Astrocyte (in vitro differentiated cells and primary cell): ENCODE measurements at regions not wholly inside any gene's neighbourhood (a gene's known extent, or its start where the extent isn't known, plus 50 kb on each side); places are given as distances from the start of the nearest gene placed in this dataset.

ENCODE experiments used
- DNase-seq: peaks from one replicate; pipeline ENCODE4 v3.0.0-alpha.2; 2010; ENCODE audit warnings: low read depth
- FAIRE-seq: peaks from 2 replicates; lab custom pipeline; 2011; peaks lifted over from hg19 to GRCh38; lab: Jason Lieb, UNC
- H2AFZ ChIP-seq: 2 replicates; pipeline ENCODE4 v1.6.0; 2012; ENCODE audit warnings: low read depth, low read length, inconsistent platforms
- H3K27ac ChIP-seq: 2 replicates; pipeline ENCODE4 v1.5.1; 2011; ENCODE audit warnings: low read depth, low read length, inconsistent platforms
- H3K27me3 ChIP-seq: 2 replicates; pipeline ENCODE4 v1.6.0; 2011; ENCODE audit warnings: low read length, inconsistent platforms; ENCODE audit not compliant: insufficient read depth
- H3K36me3 ChIP-seq: 2 replicates; pipeline ENCODE4 v1.5.1; 2011; ENCODE audit warnings: low read length, inconsistent platforms; ENCODE audit not compliant: insufficient read depth
- H3K4me1 ChIP-seq: 2 replicates; pipeline ENCODE4 v1.5.1; 2011; ENCODE audit warnings: low read length, inconsistent platforms; ENCODE audit not compliant: insufficient read depth
- H3K4me2 ChIP-seq: 2 replicates; pipeline ENCODE4 v1.6.0; 2012; ENCODE audit warnings: low read length, inconsistent platforms
- H3K4me3 ChIP-seq: 2 replicates; pipeline ENCODE4 v1.5.1; 2011; ENCODE audit warnings: low read depth, mild to moderate bottlenecking, low read length, inconsistent platforms; ENCODE audit not compliant: insufficient read depth
- H3K79me2 ChIP-seq: 2 replicates; pipeline ENCODE4 v1.6.0; 2012; ENCODE audit warnings: mild to moderate bottlenecking, low read length, inconsistent platforms; ENCODE audit not compliant: insufficient read depth
- H3K9ac ChIP-seq: 2 replicates; pipeline ENCODE4 v1.6.0; 2012; ENCODE audit warnings: mild to moderate bottlenecking, low read length, inconsistent platforms
- H3K9me3 ChIP-seq: 2 replicates; pipeline ENCODE4 v1.5.1; 2012; ENCODE audit warnings: low read depth, mild to moderate bottlenecking, low read length, inconsistent platforms; ENCODE audit not compliant: insufficient read depth
- H4K20me1 ChIP-seq: 2 replicates; pipeline ENCODE4 v1.6.0; 2012; ENCODE audit warnings: low read length, inconsistent platforms; ENCODE audit not compliant: insufficient read depth
- H3K27ac Mint-ChIP-seq: one replicate; pipeline ENCODE4 v1.8.0; 2021; ENCODE audit warnings: mild to moderate bottlenecking, mixed read lengths; ENCODE audit not compliant: unreplicated experiment
- H3K27me3 Mint-ChIP-seq: one replicate; pipeline ENCODE4 v1.8.0; 2021; ENCODE audit warnings: low read depth, mixed read lengths; ENCODE audit not compliant: unreplicated experiment
- H3K36me3 Mint-ChIP-seq: one replicate; pipeline ENCODE4 v1.8.0; 2021; ENCODE audit warnings: low read depth, mixed read lengths; ENCODE audit not compliant: unreplicated experiment
- H3K4me1 Mint-ChIP-seq: one replicate; pipeline ENCODE4 v1.8.0; 2021; ENCODE audit warnings: low read depth, mixed read lengths; ENCODE audit not compliant: unreplicated experiment
- H3K4me3 Mint-ChIP-seq: one replicate; pipeline ENCODE4 v1.8.0; 2021; ENCODE audit warnings: mild to moderate bottlenecking, moderate library complexity, mixed read lengths; ENCODE audit not compliant: unreplicated experiment
- H3K9me3 Mint-ChIP-seq: one replicate; pipeline ENCODE4 v1.8.0; 2021; ENCODE audit warnings: mild to moderate bottlenecking, mixed read lengths; ENCODE audit not compliant: unreplicated experiment
- EZH2 ChIP-seq: IDR thresholded peaks from 2 replicates; pipeline ENCODE4 v1.6.1; 2012; ENCODE audit warnings: mild to moderate bottlenecking, low read length, inconsistent platforms; ENCODE audit not compliant: insufficient read depth
- TF ChIP-seq, protein P1 (sequence below): IDR thresholded peaks from 2 replicates; pipeline ENCODE4 v1.5.1; 2011; ENCODE audit warnings: low read depth, mild to moderate bottlenecking, inconsistent platforms, low read length, moderate library complexity; ENCODE audit not compliant: insufficient read depth

DNA sequence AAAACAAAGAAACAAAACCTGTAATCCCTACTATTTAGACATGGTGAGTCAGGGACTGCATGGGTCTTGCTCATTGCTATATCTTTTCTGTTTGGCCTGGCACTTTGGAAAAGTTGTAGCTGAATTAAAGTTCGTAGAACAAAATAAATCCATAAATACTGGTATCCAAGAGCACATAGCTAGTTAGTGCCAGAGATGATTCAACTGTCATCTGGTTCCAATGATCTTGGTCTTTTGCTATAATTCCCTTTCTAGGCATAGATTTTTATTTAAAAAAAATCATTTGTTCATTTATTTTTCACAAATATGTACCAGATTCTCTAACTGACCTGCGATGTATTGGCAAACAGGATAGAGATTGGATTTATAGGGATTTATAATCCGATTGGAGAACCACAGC lies 1436.1 kb upstream of the GOT2 start:
- no peaks in the 10 kb centered on the region for H3K9me3 Mint-ChIP-seq
- no peak for FAIRE-seq

DNA sequence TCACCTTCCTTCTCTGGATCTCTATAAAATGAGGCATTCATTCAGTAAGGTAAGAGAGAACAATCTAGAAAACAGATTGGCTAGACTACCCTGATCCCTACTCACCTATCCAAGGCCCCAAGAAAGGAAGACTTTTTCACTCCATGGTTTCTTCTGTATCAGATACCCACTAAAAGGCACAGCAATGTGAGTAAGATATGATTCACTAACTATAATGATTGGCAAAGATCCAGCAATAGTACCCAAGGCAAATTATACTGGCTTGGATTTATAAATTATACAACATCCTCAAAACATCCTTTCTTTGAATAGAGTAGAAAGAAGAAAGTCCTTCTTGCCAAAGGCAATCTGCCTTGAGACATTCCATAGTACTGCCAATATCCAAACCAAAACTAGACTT lies 1432.0 kb upstream of the GOT2 start:
- Histone ChIP-seq H3K9me3 (no peaks in the 10 kb centered on the region), H3K36me3 (no peaks in the 10 kb centered on the region), H3K4me3 (no peak overlapping the region), H3K4me2 (no peak overlapping the region), H3K79me2 (no peaks in the 10 kb centered on the region), H3K27me3 (no peaks in the 10 kb centered on the region), H2AFZ (no peak overlapping the region), H3K4me1 (no peaks in the 10 kb centered on the region), H4K20me1 (no peaks in the 10 kb centered on the region), H3K9ac (no peak overlapping the region), H3K27ac (no peak overlapping the region)
- H3K4me1 Mint-ChIP-seq: no peaks in the 10 kb centered on the region
- TF ChIP-seq, protein P1, sequence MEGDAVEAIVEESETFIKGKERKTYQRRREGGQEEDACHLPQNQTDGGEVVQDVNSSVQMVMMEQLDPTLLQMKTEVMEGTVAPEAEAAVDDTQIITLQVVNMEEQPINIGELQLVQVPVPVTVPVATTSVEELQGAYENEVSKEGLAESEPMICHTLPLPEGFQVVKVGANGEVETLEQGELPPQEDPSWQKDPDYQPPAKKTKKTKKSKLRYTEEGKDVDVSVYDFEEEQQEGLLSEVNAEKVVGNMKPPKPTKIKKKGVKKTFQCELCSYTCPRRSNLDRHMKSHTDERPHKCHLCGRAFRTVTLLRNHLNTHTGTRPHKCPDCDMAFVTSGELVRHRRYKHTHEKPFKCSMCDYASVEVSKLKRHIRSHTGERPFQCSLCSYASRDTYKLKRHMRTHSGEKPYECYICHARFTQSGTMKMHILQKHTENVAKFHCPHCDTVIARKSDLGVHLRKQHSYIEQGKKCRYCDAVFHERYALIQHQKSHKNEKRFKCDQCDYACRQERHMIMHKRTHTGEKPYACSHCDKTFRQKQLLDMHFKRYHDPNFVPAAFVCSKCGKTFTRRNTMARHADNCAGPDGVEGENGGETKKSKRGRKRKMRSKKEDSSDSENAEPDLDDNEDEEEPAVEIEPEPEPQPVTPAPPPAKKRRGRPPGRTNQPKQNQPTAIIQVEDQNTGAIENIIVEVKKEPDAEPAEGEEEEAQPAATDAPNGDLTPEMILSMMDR: no peak
- TF ChIP-seq EZH2: no peak
- no peak for FAIRE-seq
- H3K27me3 Mint-ChIP-seq: no peaks in the 10 kb centered on the region
- no peak overlapping the region for H3K4me3 Mint-ChIP-seq
- no peak for DNase-seq
- H3K27ac Mint-ChIP-seq: no peak overlapping the region
- H3K9me3 Mint-ChIP-seq: no peaks in the 10 kb centered on the region
- no peaks in the 10 kb centered on the region for H3K36me3 Mint-ChIP-seq

More for the DNA sequence above, 1436.1 kb upstream of the GOT2 start:
- no peak overlapping the region for H3K4me3 Mint-ChIP-seq
- no peak overlapping the region for H3K27ac Mint-ChIP-seq
- Histone ChIP-seq H3K79me2 (no peaks in the 10 kb centered on the region), H3K4me2 (no peak overlapping the region), H3K27me3 (no peaks in the 10 kb centered on the region), H3K4me3 (no peak overlapping the region), H3K9ac (no peak overlapping the region), H3K9me3 (no peaks in the 10 kb centered on the region), H4K20me1 (no peaks in the 10 kb centered on the region), H3K27ac (no peak overlapping the region), H3K36me3 (no peaks in the 10 kb centered on the region), H3K4me1 (no peaks in the 10 kb centered on the region), H2AFZ (no peak overlapping the region)
- no peaks in the 10 kb centered on the region for H3K4me1 Mint-ChIP-seq
- no peaks in the 10 kb centered on the region for H3K27me3 Mint-ChIP-seq
- no peak for DNase-seq
- no peaks in the 10 kb centered on the region for H3K36me3 Mint-ChIP-seq
- no peak for TF ChIP-seq EZH2
- TF ChIP-seq, protein P1: no peak

DNA sequence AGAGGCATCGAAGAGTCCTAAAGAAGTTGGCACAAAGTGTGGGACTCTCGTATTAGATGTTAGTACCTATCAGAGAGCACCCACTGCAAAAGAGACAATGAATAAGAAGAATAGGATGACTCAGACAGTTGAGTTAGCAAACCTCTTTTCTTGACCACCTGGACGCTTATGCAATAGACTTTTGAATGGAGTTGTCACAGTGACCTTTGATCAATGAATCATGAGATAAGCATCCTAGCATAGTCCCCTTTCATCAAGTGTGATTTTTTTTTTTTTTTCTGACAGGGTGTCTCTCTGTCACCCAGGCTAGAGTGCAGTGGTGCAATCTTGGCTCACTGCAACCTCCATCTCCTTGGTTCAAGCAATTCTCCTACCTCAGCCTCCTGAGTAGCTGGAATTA lies 1417.9 kb upstream of the GOT2 start:
- Mint-ChIP-seq H3K27ac (no peak overlapping the region), H3K9me3 (peaks cover 9% of the 10 kb centered on the region), H3K27me3 (no peaks in the 10 kb centered on the region), H3K4me1 (no peaks in the 10 kb centered on the region), H3K36me3 (no peaks in the 10 kb centered on the region), H3K4me3 (no peak overlapping the region)
- H3K9ac ChIP-seq: no peak overlapping the region
- no peak overlapping the region for H3K27ac ChIP-seq
- no peak for FAIRE-seq
- H3K36me3 ChIP-seq: no peaks in the 10 kb centered on the region
- H3K4me2 ChIP-seq: no peak overlapping the region
- no peak for TF ChIP-seq EZH2
- TF ChIP-seq, protein P1: no peak
- no peaks in the 10 kb centered on the region for H4K20me1 ChIP-seq
- DNase-seq: no peak
- no peaks in the 10 kb centered on the region for H3K79me2 ChIP-seq
- H3K9me3 ChIP-seq: no peaks in the 10 kb centered on the region
- H3K4me1 ChIP-seq: no peaks in the 10 kb centered on the region
- H3K27me3 ChIP-seq: no peaks in the 10 kb centered on the region
- H2AFZ ChIP-seq: no peak overlapping the region
- H3K4me3 ChIP-seq: no peak overlapping the region
